ENCODE measurements at regions not wholly inside any gene's neighbourhood (a gene's known extent, or its start where the extent isn't known, plus 50 kb on each side); places are given as distances from the start of the nearest gene placed in this dataset.

- CTCF ChIA-PET, result no interaction called here
- intact Hi-C loops (cut with micrococcal nuclease), result no loop called here
Observed at GRCh38 chr2:185202381-185202780, 536.2 kb upstream of the FSIP2 start.

More at GRCh38 chr2:185202381-185202780, 536.2 kb upstream of the FSIP2 start:
- no peaks in the 10 kb centered on the region for H3K4me1 ChIP-seq (ENCODE audit: control insufficient read depth in 1 of 2, insufficient read depth in 2 of 2, low read length in 2 of 2)
- no TSS peak for BruUV-seq (replicated peaks)
- DNase-seq (ENCODE audit: low read depth, low spot score) (no peak), ATAC-seq (no peak)
- ChIA-PET RAD21 (ENCODE audit: low non-redundant PET in 1 of 2, low total read pairs in 2 of 2, uncharacterized antibody in 2 of 2, unreplicated experiment in 2 of 2) (no interaction called here), POLR2A (no interaction called here)
- no peak overlapping the region for H3K4me3 ChIP-seq (replicated peaks in 1 of 2; ENCODE audit: low read depth in 1 of 2, low read length in 2 of 2)
- H2AFZ ChIP-seq (ENCODE audit: low read depth, low read length, poor library complexity, severe bottlenecking), result no peak overlapping the region
- no peaks in the 10 kb centered on the region for H3K36me3 ChIP-seq (ENCODE audit: control insufficient read depth in 1 of 2, insufficient read depth in 2 of 2, low read length in 2 of 2)
- H3K9me3 ChIP-seq (ENCODE audit: control insufficient read depth in 1 of 2, insufficient read depth in 1 of 2, low read depth in 1 of 2, low read length in 2 of 2), result no peaks in the 10 kb centered on the region
- no peak overlapping the region for H3K4me2 ChIP-seq (ENCODE audit: low read length)
- no peak overlapping the region for H3K27ac ChIP-seq (ENCODE audit: low read depth, low read length)
- no peaks in the 10 kb centered on the region for H3K79me2 ChIP-seq (ENCODE audit: insufficient read depth, low read length)
- TF ChIP-seq ZFX (IDR thresholded peaks at IDR 0.05), result no peak
- no peak for TF ChIP-seq SIN3A (IDR thresholded peaks at IDR 0.05; ENCODE audit: low read depth)
- no peak for TF ChIP-seq MAX (IDR thresholded peaks at IDR 0.05)
- no peak for TF ChIP-seq ATF3 (IDR thresholded peaks at IDR 0.05)
- TF ChIP-seq SRF (IDR thresholded peaks at IDR 0.05; ENCODE audit: low read depth), result no peak
- no peak for TF ChIP-seq EGR1 (IDR thresholded peaks at IDR 0.05; ENCODE audit: low read depth)
- TF ChIP-seq YY1 (IDR thresholded peaks at IDR 0.05; ENCODE audit: extremely low read depth, insufficient replicate concordance, low read depth, low read length), result no peak
- no peak for TF ChIP-seq CBX3 (IDR thresholded peaks at IDR 0.05; ENCODE audit: low read depth)
- no peak for TF ChIP-seq SP1 (IDR thresholded peaks at IDR 0.05; ENCODE audit: low read depth)
- TF ChIP-seq ZBTB33 (IDR thresholded peaks at IDR 0.05; ENCODE audit: extremely low read depth, insufficient replicate concordance, low read length), result no peak
- TF ChIP-seq CTCF (IDR thresholded peaks at IDR 0.05 in 2 of 3, conservative IDR thresholded peaks at IDR 0.05 in 1 of 3; ENCODE audit: borderline replicate concordance in 1 of 3, insufficient read depth in 1 of 3, low read depth in 2 of 3, low read length in 2 of 3), result no peak
- no peak for TF ChIP-seq CEBPB (IDR thresholded peaks at IDR 0.05; ENCODE audit: low read depth)
- H3K9me2 ChIP-seq (ENCODE audit: insufficient read depth), result no peaks in the 10 kb centered on the region
- H3K9ac ChIP-seq (ENCODE audit: low read length), result no peak overlapping the region
- H3K27me3 ChIP-seq (ENCODE audit: insufficient read depth, low read length), result no peaks in the 10 kb centered on the region
- H4K20me1 ChIP-seq (ENCODE audit: insufficient read depth), result no peaks in the 10 kb centered on the region

All from HCT116 (cell line).